ENCODE measurements at regions not wholly inside any gene's neighbourhood (a gene's known extent, or its start where the extent isn't known, plus 50 kb on each side); places are given as distances from the start of the nearest gene placed in this dataset.
"Not testable (repeated sequence)": the region's sequence is repeated elsewhere in the genome, so short reads cannot be mapped to it uniquely, and the experiment has no call there.

GRCh38 chr2:182598626-182599025 lies 117.4 kb upstream of the DNAJC10 start:
- no peak for DNase-seq

DNA sequence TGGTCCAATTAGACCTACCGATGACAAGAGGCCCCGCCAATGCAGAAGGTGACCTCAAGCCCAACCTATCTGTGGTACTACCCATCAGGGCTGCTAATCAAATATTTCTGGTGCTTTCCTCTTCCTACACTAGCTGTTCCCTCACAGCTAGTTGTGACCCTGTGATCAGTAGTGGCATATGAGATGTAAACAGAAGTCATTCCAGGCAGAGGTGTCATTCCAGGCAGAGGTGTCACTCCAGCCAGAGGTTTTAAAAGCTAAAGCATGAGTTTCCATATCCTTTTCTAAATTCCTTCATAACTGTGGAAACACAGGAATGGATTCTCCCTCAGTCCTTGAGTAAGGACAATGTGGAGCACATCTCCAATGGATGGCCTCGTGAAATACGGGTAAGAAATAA lies 110.9 kb upstream of the DNAJC10 start:
- no peak for DNase-seq

GRCh38 chr2:182606728-182607681 lies 109.1 kb upstream of the DNAJC10 start:
- no peak for DNase-seq

- DNase-seq: no peak
These were observed 107.7 kb upstream of the DNAJC10 start for GRCh38 chr2:182608181-182608845.

- DNase-seq: not testable (repeated sequence)
These were observed 107.1 kb upstream of the DNAJC10 start for GRCh38 chr2:182609005-182609404.

DNA sequence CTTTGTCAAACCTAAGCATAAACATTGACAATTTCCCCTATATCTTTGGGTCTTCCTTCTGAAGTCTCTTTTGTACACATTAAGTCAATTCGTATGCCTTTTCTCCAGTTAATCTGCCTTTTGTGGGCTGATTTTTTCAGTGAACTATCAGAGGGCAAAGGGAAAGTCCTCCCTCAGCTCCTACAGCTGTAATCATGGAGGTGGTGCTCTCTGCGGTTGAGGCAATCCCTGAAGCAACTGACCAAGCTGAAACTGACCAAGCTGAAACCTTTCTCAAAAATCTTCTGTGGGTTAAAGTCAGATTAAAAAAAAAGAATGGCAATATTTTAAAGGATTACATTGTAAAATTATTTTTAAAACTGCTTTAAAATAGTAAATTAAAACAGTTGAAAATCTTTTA lies 105.8 kb upstream of the DNAJC10 start:
- DNase-seq: no peak

- DNase-seq: no peak
These were observed 105.0 kb upstream of the DNAJC10 start for GRCh38 chr2:182611009-182611408.

GRCh38 chr2:182615036-182615435 lies 101.0 kb upstream of the DNAJC10 start:
- no peak for DNase-seq

- no peak for DNase-seq
These were observed 99.3 kb upstream of the DNAJC10 start for GRCh38 chr2:182616471-182617393.

DNA sequence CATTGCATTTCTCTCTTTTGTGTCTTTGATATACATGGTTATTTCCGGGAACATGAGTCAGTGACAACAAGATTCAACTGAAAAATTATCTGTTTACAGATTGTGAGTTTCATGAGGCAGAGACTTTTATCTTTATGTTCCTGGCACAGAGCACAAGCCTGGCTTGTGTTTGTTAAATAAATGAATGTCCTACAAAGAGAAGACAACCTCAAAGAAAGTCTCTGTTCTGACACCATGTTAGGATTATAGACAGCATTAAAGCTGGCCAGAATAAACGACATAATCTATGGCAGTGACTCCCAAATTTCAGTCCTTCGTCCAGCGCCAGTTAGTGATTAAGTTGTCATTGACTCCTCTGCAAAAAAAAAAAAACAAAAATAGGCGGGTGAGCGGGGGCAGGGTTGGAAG lies 97.4 kb upstream of the DNAJC10 start:
- DNase-seq: no peak

- no peak for DNase-seq
These were observed 96.8 kb upstream of the DNAJC10 start for GRCh38 chr2:182619276-182619675.

DNA sequence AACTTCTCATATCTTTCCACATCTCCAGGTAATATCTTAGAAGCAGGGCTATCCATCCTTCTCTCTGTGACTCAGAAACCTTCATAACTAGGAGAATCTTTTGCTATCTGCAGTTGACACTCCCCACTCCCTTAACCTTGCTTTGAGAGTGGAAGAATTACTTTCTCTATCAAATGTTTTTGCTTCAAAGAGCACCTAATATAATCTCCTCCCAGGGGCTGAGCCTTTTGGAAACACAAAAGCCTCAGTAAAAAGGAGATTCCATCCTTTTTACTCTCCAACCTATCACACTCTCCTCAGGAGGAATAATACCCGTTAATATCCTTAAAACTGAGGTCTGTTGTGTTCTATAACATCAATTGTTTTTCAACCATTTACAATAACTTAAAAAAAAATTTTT lies 94.9 kb upstream of the DNAJC10 start:
- no peak for DNase-seq

DNA sequence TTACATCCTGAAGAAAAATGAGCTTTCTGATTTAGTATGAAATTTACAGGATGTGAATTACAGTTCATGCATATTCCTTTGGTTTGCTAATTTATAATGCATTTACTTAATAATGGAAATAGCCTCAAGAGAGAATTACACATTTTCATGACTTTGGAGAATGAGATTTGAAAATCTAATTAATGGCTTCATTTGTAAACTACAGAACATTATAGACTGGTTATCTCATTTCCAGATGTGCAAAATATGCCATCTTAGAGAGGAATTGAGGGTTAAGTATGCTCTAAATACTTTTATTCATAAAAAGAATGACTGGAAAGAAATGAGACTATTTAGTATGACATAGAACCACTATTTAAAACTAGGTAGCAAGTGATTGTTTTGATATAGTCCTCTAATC lies 94.2 kb upstream of the DNAJC10 start:
- DNase-seq: no peak

DNA sequence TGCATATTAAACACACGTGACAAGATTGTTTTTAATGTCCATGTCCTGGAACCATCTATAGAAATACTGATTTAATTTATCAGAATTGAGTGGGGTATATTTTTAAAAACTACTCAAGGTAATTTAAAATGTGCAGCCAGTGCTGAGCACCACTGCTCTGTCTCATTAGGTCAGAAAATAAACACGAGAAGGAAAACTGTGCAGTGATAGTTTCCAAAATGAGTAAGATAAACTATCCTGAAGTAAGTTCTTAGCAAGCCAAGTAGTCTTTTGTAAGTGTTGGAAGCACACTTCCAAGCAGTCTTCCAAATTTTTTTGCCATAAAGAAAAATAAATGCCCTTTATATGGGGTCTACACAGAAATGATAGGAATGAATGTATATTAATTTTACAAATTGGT lies 93.8 kb upstream of the DNAJC10 start:
- DNase-seq: no peak

- no peak for DNase-seq
These were observed 90.2 kb upstream of the DNAJC10 start for GRCh38 chr2:182625814-182626213.

DNA sequence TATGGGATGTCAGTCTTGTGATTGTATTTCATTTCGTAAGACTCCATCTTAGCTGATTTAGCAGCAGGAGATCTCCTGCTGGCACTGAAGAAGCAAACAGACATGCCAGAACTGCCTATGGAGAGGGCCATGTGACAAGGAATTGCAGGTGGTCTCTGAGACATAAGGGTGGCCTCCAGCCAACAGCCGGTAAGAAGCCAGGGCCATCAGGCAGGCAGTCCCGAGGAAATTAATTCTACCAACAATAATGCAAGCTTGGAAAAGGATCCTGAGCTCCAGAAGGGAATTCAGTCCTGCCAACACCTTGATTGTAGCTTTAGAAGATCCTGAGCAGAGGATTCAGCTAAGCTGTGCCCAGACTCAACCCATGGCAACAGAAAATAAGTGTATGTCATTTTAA lies 87.1 kb upstream of the DNAJC10 start:
- no peak for DNase-seq

DNA sequence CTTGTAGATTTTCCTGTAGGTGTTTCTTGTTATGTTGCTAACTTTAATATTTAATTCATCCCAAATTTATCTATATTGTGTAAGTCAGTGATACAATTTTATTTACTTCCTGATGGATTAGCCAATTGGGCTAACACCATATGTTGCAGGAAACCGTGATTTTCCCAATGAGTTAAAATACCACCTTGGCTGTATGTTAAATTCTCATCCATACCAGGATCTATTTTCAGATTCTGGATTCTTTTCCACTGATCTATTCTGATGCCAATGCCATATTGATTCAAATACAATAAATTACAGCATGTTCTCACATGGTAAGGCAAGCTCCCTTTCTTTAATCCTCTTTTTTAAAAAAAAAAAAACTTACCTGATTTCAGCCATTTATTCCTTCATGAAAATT lies 85.8 kb upstream of the DNAJC10 start:
- DNase-seq: no peak

DNA sequence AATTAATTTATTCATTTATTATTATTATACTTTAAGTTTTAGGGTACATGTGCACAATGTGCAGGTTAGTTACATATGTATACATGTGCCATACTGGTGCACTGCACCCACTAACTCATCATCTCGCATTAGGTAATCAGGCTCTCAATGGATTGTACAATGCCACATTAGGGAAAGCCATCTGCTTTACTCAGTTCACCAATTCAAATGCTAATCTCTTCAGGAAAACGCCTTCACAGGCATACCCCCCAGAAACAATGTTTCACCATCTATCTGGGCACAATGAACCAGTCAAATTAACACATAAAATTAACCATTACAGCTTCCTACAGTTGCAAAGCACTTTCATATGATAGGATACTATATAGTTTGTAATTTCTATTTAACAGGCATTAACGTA lies 84.8 kb upstream of the DNAJC10 start:
- DNase-seq: no peak

DNA sequence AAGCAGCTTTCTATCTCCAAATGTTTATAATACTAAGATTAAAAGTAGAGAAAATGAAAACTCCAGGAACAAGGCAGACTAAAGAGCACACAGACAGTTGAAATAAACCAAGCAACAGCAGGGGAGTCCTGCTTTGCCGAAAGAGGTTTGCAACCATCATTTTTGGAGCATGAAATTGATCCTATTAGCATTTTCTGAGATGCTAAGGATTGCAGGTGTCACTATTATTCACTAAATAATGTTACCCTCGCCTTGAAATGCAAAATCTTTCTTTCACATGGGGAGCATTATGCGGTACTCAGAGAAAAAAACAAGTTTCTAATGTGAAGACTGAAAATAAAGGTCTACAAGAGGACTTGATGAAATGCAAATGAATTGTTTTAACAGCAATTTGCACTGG lies 81.7 kb upstream of the DNAJC10 start:
- DNase-seq: no peak

DNA sequence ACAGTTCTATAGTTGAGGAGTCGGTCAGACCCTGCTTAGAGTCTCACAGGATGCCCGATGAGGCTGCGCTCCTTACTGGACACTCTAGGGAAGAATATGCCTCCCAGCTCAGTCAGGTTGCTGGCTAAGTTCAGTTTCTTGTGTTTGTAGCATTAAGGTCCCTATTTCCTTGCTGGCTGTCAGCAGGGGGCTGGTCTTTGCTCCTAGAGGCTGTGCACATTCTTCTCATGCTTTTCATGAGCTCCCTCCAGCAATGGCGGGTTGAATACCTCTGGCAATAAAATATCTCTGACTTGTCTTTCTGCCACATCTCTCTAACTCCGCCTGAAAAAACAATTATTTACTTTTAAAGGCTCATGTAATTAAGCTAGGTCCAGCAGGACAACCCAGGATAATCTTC lies 79.4 kb upstream of the DNAJC10 start:
- no peak for DNase-seq

GRCh38 chr2:182638667-182639066 lies 77.4 kb upstream of the DNAJC10 start:
- no peak for DNase-seq

DNA sequence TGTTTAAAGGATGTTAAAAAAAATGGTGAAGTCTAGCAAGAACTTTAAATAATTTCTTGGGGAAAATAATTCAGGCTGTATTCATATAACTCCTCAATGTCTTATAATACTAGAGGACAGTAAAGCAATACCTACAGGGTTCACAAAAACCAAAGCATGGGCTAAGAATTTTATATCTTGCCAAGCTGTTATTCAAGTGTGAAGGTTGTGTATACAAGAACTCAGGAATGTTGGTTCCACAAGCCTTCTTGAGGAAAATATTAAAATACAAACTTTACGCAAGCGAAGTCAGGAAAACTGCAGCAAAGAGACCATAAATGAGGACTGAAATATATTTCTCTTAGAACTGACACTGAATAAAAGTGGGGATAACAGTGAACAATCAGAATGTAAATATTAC lies 76.1 kb upstream of the DNAJC10 start:
- DNase-seq: no peak

GRCh38 chr2:182642328-182642727 lies 73.7 kb upstream of the DNAJC10 start:
- no peak for DNase-seq

Measured in NCI-H1694 treated with DMSO at 0.1 percent for 48 hours (cell line).